OCI-LY7 (cell line): ENCODE measurements at regions not wholly inside any gene's neighbourhood (a gene's known extent, or its start where the extent isn't known, plus 50 kb on each side); places are given as distances from the start of the nearest gene placed in this dataset.

Source experiments
- EZH2phosphoT487 ChIP-seq: fragments of 200-600 bp; sonication (generic); IDR thresholded peaks from 2 replicates; pipeline ENCODE4 v1.6.1; 2018; ENCODE audit warnings: low read depth, borderline replicate concordance, mild to moderate bottlenecking, mixed run types, antibody characterized with exemption, low read length, moderate library complexity, mixed read lengths
- TF ChIP-seq, protein P1 (sequence below): fragments of 200-600 bp; sonication (generic); conservative IDR thresholded peaks from 2 replicates; pipeline ENCODE4 v1.5.1; 2014; ENCODE audit warnings: mild to moderate bottlenecking, antibody characterized with exemption, low read length, moderate library complexity, mixed read lengths

- TF ChIP-seq, protein P1, sequence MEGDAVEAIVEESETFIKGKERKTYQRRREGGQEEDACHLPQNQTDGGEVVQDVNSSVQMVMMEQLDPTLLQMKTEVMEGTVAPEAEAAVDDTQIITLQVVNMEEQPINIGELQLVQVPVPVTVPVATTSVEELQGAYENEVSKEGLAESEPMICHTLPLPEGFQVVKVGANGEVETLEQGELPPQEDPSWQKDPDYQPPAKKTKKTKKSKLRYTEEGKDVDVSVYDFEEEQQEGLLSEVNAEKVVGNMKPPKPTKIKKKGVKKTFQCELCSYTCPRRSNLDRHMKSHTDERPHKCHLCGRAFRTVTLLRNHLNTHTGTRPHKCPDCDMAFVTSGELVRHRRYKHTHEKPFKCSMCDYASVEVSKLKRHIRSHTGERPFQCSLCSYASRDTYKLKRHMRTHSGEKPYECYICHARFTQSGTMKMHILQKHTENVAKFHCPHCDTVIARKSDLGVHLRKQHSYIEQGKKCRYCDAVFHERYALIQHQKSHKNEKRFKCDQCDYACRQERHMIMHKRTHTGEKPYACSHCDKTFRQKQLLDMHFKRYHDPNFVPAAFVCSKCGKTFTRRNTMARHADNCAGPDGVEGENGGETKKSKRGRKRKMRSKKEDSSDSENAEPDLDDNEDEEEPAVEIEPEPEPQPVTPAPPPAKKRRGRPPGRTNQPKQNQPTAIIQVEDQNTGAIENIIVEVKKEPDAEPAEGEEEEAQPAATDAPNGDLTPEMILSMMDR, result no peak
- TF ChIP-seq EZH2phosphoT487, result no peak
Measured at GRCh38 chr6:25193460-25194171, 85.6 kb upstream of the CARMIL1 start.
